Heart right ventricle (tissue), 16 donors: ENCODE measurements at regions not wholly inside any gene's neighbourhood (a gene's known extent, or its start where the extent isn't known, plus 50 kb on each side); places are given as distances from the start of the nearest gene placed in this dataset.

Source experiments
- ATAC-seq, 8 donors: fragments of 200-7000 bp; cut with Tn5 transposase; one replicate each; pipeline ENCODE4 v1.9.1; 2020; ENCODE audit warnings: mild to moderate bottlenecking in 8 of 8, moderate library complexity in 8 of 8, moderate number of reproducible peaks in 1 of 8
- DNase-seq, 2 donors: peaks; one replicate each; pipeline ENCODE4 v3.0.0-alpha.2; 2020
- H3K27ac ChIP-seq, 10 donors: fragments of 200-600 bp; sonication (generic) in 2 of 10; one replicate each; pipeline versions ENCODE4 v1.5.0 to v1.8.0; 2020 to 2022; ENCODE audit warnings: mild to moderate bottlenecking in 3 of 10
- H3K27me3 ChIP-seq, 7 donors: fragments of 200-600 bp; one replicate each; pipeline ENCODE4 v1.8.0; 2021 to 2022; ENCODE audit warnings: mild to moderate bottlenecking in 2 of 7
- H3K36me3 ChIP-seq, 9 donors: fragments of 200-600 bp; sonication (generic) in 1 of 9; one replicate each; pipeline versions ENCODE4 v1.5.0 to v1.8.0; 2020 to 2022; ENCODE audit warnings: mild to moderate bottlenecking in 2 of 9
- H3K4me1 ChIP-seq, 9 donors: fragments of 200-600 bp; sonication (generic) in 1 of 9; one replicate each; pipeline versions ENCODE4 v1.5.0 to v1.8.0; 2020 to 2022; ENCODE audit warnings: mild to moderate bottlenecking in 4 of 9
- H3K4me3 ChIP-seq, 10 donors: fragments of 200-600 bp; sonication (generic) in 2 of 10; one replicate each; pipeline versions ENCODE4 v1.5.0 to v1.8.0; 2020 to 2022; ENCODE audit warnings: mild to moderate bottlenecking in 7 of 10, moderate library complexity in 2 of 10
- H3K9me3 ChIP-seq, 11 donors: fragments of 200-600 bp in 10 of 11; sonication (generic) in 2 of 11; one replicate each; pipeline versions ENCODE4 v1.5.0 to v1.8.0; 2013 to 2022; ENCODE audit warnings: mild to moderate bottlenecking in 2 of 11, control low read depth in 1 of 11, moderate library complexity in 1 of 11
- CTCF ChIP-seq, 9 donors: fragments of 200-600 bp; sonication (generic) in 2 of 9; IDR thresholded peaks; one replicate each; pipeline versions ENCODE4 v1.5.0 to v1.8.0; 2021 to 2022; ENCODE audit warnings: antibody characterized with exemption in 9 of 9, mild to moderate bottlenecking in 5 of 9, moderate library complexity in 1 of 9
- WGBS, 2 donors: extraction: QIAGEN DNeasy Blood & Tissue Kit; methylation state at CpG; one replicate each; pipeline ENCODE4 v1.1.7; 2013; ENCODE audit warnings: inconsistent platforms in 1 of 2; 5-methylcytosine and 5-hydroxymethylcytosine counted together
- intact Hi-C, 10 donors: fragments of 100-400 bp; cut with DNase I; formaldehyde crosslinking; loops; one replicate each; pipeline versions ENCODE4 v1.11.1 to v1.14.2; 2022
- donor health status: Arrhythmogenic right ventricular cardiomyopathy.
- donor health status: ischemic (EF 13 %, LVEDD 7.1; RV severe dilation, severe dysfunction).
- donor health status: healthy with polysubstance abuse.
- donor health status: DM: no; HTN: yes; CAD: no.
- donor health status: DM: no; HTN: no; CAD: no.
- donor health status: ischemic (EF 25% LVEDD 6.9; RV normal size, moderate dysfunction).
- donor health status: ischemic (EF 25% LVEDD 5.7; RV mildly dilated, moderate dysfunction).
- donor health status: healthy.
- donor health status: DM: yes; HTN: yes; CAD: no.
- donor health status: Ischemic cardiomyopathy.
- donor health status: ischemic (EF 35%, LVEDD 5.7; RV mildly dilated, moderate dysfunction).
- donor health status: nonischemic (EF 11% LVEDD 7.7; RV severe dilation, severe dysfunction).
- donor health status: DM: yes; HTN: yes; CAD: no.
- donor health status: PGD.
- donor health status: ischemic (EF 29% LVEDD 5.4; RV normal size, mild dysfunction).
- donor health status: nonischemic (EF 23%, LVEDD 6.1; RV moderate dilation, normal function).

GRCh38 chr2:122627388-122627787 lies 871.9 kb downstream of the TSN start:
- no peaks in the 10 kb centered on the region for H3K36me3 ChIP-seq
- intact Hi-C loops: no loop called here
- no peaks in the 10 kb centered on the region for H3K27me3 ChIP-seq
- H3K27ac ChIP-seq: no peak overlapping the region
- TF ChIP-seq CTCF (IDR thresholded peaks at IDR 0.05): no peak
- WGBS, 2 donors: 24 to 71% methylated on average over 3 of the region's 3 CpGs
- no peak for ATAC-seq
- no peak overlapping the region for H3K4me3 ChIP-seq
- DNase-seq: no peak
- no peaks in the 10 kb centered on the region for H3K4me1 ChIP-seq
- H3K9me3 ChIP-seq: no peaks in the 10 kb centered on the region

DNA sequence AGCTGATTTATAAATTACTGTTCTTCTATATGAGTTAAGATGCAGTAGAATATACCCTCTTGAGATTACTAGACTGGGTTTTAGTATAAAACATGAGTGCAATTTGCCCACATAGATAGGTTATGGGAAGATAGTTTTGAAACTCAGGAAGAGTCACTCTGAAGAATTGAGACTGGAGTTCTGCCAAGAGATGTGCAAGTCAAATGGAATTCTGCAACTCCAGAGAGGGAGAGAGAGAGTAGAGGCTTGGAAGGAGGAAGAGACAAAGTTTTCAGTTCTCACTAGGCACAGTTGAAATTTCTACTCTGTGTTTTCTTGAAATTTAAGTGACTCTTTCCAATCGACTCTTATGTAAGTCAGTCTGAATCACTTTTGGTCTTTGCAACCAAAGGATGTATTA lies 878.8 kb downstream of the TSN start:
- intact Hi-C loops: no loop called here
- Histone ChIP-seq H3K4me3 (no peak overlapping the region), H3K27ac (no peak overlapping the region), H3K9me3 (no peaks in the 10 kb centered on the region), H3K4me1 (peaks cover 0 to 6% (median 0%) of the 10 kb centered on the region in 9 donors), H3K36me3 (no peaks in the 10 kb centered on the region), H3K27me3 (no peaks in the 10 kb centered on the region)
- ATAC-seq (peak in 2 of 8 donors; percentile 4 to 51), DNase-seq (no peak)
- TF ChIP-seq CTCF (IDR thresholded peaks at IDR 0.05): no peak
- WGBS, 2 donors: 57 to 68% methylated on average over 1 of the region's 1 CpG

GRCh38 chr2:122634920-122635319 lies 879.5 kb downstream of the TSN start:
- no peak overlapping the region for H3K4me3 ChIP-seq
- no peaks in the 10 kb centered on the region for H3K9me3 ChIP-seq
- H3K27me3 ChIP-seq: no peaks in the 10 kb centered on the region
- TF ChIP-seq CTCF (IDR thresholded peaks at IDR 0.05): no peak
- no peaks in the 10 kb centered on the region for H3K36me3 ChIP-seq
- WGBS, 2 donors: 61 to 80% methylated on average over 2 of the region's 2 CpGs
- H3K4me1 ChIP-seq: peaks cover 0 to 6% (median 0%) of the 10 kb centered on the region in 9 donors
- DNase-seq: no peak
- intact Hi-C loops: no loop called here
- ATAC-seq: no peak
- no peak overlapping the region for H3K27ac ChIP-seq

GRCh38 chr2:122635686-122636085 lies 880.2 kb downstream of the TSN start:
- Histone ChIP-seq H3K27ac (no peak overlapping the region), H3K27me3 (no peaks in the 10 kb centered on the region), H3K4me3 (no peak overlapping the region), H3K36me3 (no peaks in the 10 kb centered on the region), H3K9me3 (no peaks in the 10 kb centered on the region), H3K4me1 (peaks cover 0 to 6% (median 0%) of the 10 kb centered on the region in 9 donors)
- no peak for DNase-seq
- no peak for TF ChIP-seq CTCF (IDR thresholded peaks at IDR 0.05)
- 17 to 21% methylated on average over 1 of the region's 1 CpG for WGBS, 2 donors
- intact Hi-C loops: no loop called here
- ATAC-seq: no peak

GRCh38 chr2:122636097-122636496 lies 880.6 kb downstream of the TSN start:
- DNase-seq (no peak), ATAC-seq (no peak)
- Histone ChIP-seq H3K4me1 (peaks cover 0 to 6% (median 0%) of the 10 kb centered on the region in 9 donors), H3K27me3 (no peaks in the 10 kb centered on the region), H3K4me3 (no peak overlapping the region), H3K9me3 (no peaks in the 10 kb centered on the region), H3K27ac (no peak overlapping the region), H3K36me3 (no peaks in the 10 kb centered on the region)
- intact Hi-C loops: no loop called here
- no peak for TF ChIP-seq CTCF (IDR thresholded peaks at IDR 0.05)
